GM19240 (cell line): ENCODE measurements at regions not wholly inside any gene's neighbourhood (a gene's known extent, or its start where the extent isn't known, plus 50 kb on each side); places are given as distances from the start of the nearest gene placed in this dataset.
"Not testable (repeated sequence)": the region's sequence is repeated elsewhere in the genome, so short reads cannot be mapped to it uniquely, and the experiment has no call there.

ENCODE experiments used
- DNase-seq: peaks from one replicate; pipeline ENCODE4 v3.0.0; 2011; ENCODE audit warnings: low spot score; ENCODE audit not compliant: insufficient read length

- DNase-seq: no peak
These were observed 569.2 kb upstream of the ARPP21 start for GRCh38 chr3:35070088-35070487.

GRCh38 chr3:35071772-35072171, 567.6 kb upstream of the ARPP21 start:
- no peak for DNase-seq

- DNase-seq: no peak
These were observed 560.5 kb upstream of the ARPP21 start for GRCh38 chr3:35078780-35079179.

GRCh38 chr3:35079403-35079802, 559.9 kb upstream of the ARPP21 start:
- DNase-seq: no peak

GRCh38 chr3:35081899-35082298, 557.4 kb upstream of the ARPP21 start:
- DNase-seq: no peak

GRCh38 chr3:35088943-35089342, 550.4 kb upstream of the ARPP21 start:
- DNase-seq: no peak

- no peak for DNase-seq
These were observed 524.6 kb upstream of the ARPP21 start for GRCh38 chr3:35114686-35115085.

- no peak for DNase-seq
These were observed 519.3 kb upstream of the ARPP21 start for GRCh38 chr3:35120026-35120425.

- DNase-seq: no peak
These were observed 501.7 kb upstream of the ARPP21 start for GRCh38 chr3:35137612-35138011.

GRCh38 chr3:35141406-35141805, 497.9 kb upstream of the ARPP21 start:
- DNase-seq: no peak

- DNase-seq: no peak
These were observed 495.3 kb upstream of the ARPP21 start for GRCh38 chr3:35144011-35144410.

- DNase-seq: not testable (repeated sequence)
These were observed 492.9 kb upstream of the ARPP21 start for GRCh38 chr3:35146256-35147035.

GRCh38 chr3:35183927-35184675, 455.2 kb upstream of the ARPP21 start:
- no peak for DNase-seq

GRCh38 chr3:35184775-35185174, 454.6 kb upstream of the ARPP21 start:
- no peak for DNase-seq

- DNase-seq: no peak
These were observed 451.4 kb upstream of the ARPP21 start for GRCh38 chr3:35187908-35188307.

GRCh38 chr3:35194666-35195065, 444.7 kb upstream of the ARPP21 start:
- no peak for DNase-seq

GRCh38 chr3:35198857-35199256, 440.5 kb upstream of the ARPP21 start:
- DNase-seq: no peak

GRCh38 chr3:35200056-35200455, 439.3 kb upstream of the ARPP21 start:
- no peak for DNase-seq

- no peak for DNase-seq
These were observed 438.1 kb upstream of the ARPP21 start for GRCh38 chr3:35201211-35201610.

GRCh38 chr3:35215525-35216500, 423.5 kb upstream of the ARPP21 start:
- DNase-seq: no peak

GRCh38 chr3:35216501-35217266, 422.6 kb upstream of the ARPP21 start:
- no peak for DNase-seq
